CD4-positive, alpha-beta T cell (primary cell): ENCODE measurements at regions not wholly inside any gene's neighbourhood (a gene's known extent, or its start where the extent isn't known, plus 50 kb on each side); places are given as distances from the start of the nearest gene placed in this dataset.
"Not testable (repeated sequence)": the region's sequence is repeated elsewhere in the genome, so short reads cannot be mapped to it uniquely, and the experiment has no call there.

Source experiments
- ATAC-seq: fragments of 200-7000 bp; cut with Tn5 transposase; one replicate; pipeline ENCODE4 v1.10.0; 2022; ENCODE audit warnings: mild to moderate bottlenecking; ENCODE audit not compliant: poor library complexity
- CTCF ChIA-PET: fragments of 350-600 bp; sonication (Branson Sonifier 250); formaldehyde crosslinking; loops from one replicate; lab custom pipeline; 2021; ENCODE audit warnings: antibody characterized with exemption, inconsistent platforms; lab: Charles Lee
- POLR2A ChIA-PET: fragments of 350-600 bp; sonication (Branson Sonifier 250); formaldehyde crosslinking; loops from one replicate; lab custom pipeline; 2021; ENCODE audit warnings: antibody characterized with exemption, inconsistent platforms; lab: Charles Lee
- DNase-seq, 14 experiments: peaks; one replicate each; pipeline ENCODE4 v3.0.0-alpha.2; 2013 to 2020; ENCODE audit warnings: mixed read lengths in 2 of 14
- H3K27ac ChIP-seq, 2 donors: one replicate each; pipeline versions ENCODE4 v1.5.1 to v1.7.0; 2013; ENCODE audit warnings: low read length in 2 of 2, low read depth in 1 of 2, mild to moderate bottlenecking in 1 of 2
- H3K27me3 ChIP-seq, 2 experiments: 1 replicate in 1 of 2; 2 replicates in 1 of 2; pipeline versions ENCODE4 v1.6.1 to v1.7.0; 2013; ENCODE audit warnings: low read length in 2 of 2, control low read depth in 1 of 2, mild to moderate bottlenecking in 1 of 2, moderate library complexity in 1 of 2; ENCODE audit not compliant: insufficient read depth in 2 of 2, control insufficient read depth in 1 of 2
- H3K36me3 ChIP-seq: one replicate; pipeline ENCODE4 v1.6.1; 2013; ENCODE audit warnings: low read length, control low read depth; ENCODE audit not compliant: insufficient read depth
- H3K4me1 ChIP-seq: one replicate; pipeline ENCODE4 v1.6.1; 2013; ENCODE audit warnings: low read length, control low read depth; ENCODE audit not compliant: insufficient read depth
- H3K4me3 ChIP-seq: one replicate; pipeline ENCODE4 v1.5.1; 2013; ENCODE audit warnings: mild to moderate bottlenecking, low read length, moderate library complexity
- H3K9me3 ChIP-seq, 2 experiments: 1 replicate in 1 of 2; 2 replicates in 1 of 2; pipeline versions ENCODE4 v1.6.1 to v1.7.0; 2013; ENCODE audit warnings: low read length in 2 of 2, mild to moderate bottlenecking in 2 of 2, control low read depth in 1 of 2, moderate library complexity in 1 of 2; ENCODE audit not compliant: control insufficient read depth in 1 of 2, insufficient read depth in 1 of 2
- H3K27ac Mint-ChIP-seq: one replicate; pipeline ENCODE4 v1.8.0; 2020; ENCODE audit warnings: mixed read lengths
- H3K27me3 Mint-ChIP-seq: one replicate; pipeline ENCODE4 v1.8.0; 2021; ENCODE audit warnings: mixed read lengths
- H3K36me3 Mint-ChIP-seq: one replicate; pipeline ENCODE4 v1.8.0; 2021; ENCODE audit warnings: low read depth, mixed read lengths
- H3K4me1 Mint-ChIP-seq: one replicate; pipeline ENCODE4 v1.8.0; 2021; ENCODE audit warnings: low read depth, mixed read lengths
- H3K4me3 Mint-ChIP-seq: one replicate; pipeline ENCODE4 v1.8.0; 2020; ENCODE audit warnings: mild to moderate bottlenecking, mixed read lengths
- H3K9me3 Mint-ChIP-seq: one replicate; pipeline ENCODE4 v1.8.0; 2020; ENCODE audit warnings: mixed read lengths
- CTCF ChIP-seq: fragments of 200-600 bp; IDR thresholded peaks from one replicate; pipeline ENCODE4 v1.8.0; 2022; ENCODE audit warnings: antibody characterized with exemption, mild to moderate bottlenecking
- intact Hi-C, 2 experiments: fragments of 100-400 bp; cut with DNase I in 1 of 2; cut with micrococcal nuclease in 1 of 2; formaldehyde crosslinking; loops; one replicate each; pipeline versions ENCODE4 v1.15.1 to v1.9.0; 2023 to 2025; cut with DNase I, micrococcal nuclease

- no peak for TF ChIP-seq CTCF
- no peak overlapping the region for H3K4me3 ChIP-seq
- ChIA-PET CTCF (no interaction called here), POLR2A (no interaction called here)
- no peaks in the 10 kb centered on the region for H3K4me1 ChIP-seq
- no peaks in the 10 kb centered on the region for H3K9me3 ChIP-seq
- Mint-ChIP-seq H3K36me3 (no peaks in the 10 kb centered on the region), H3K9me3 (peaks cover 12% of the 10 kb centered on the region), H3K4me1 (no peaks in the 10 kb centered on the region), H3K4me3 (no peak overlapping the region), H3K27me3 (no peaks in the 10 kb centered on the region), H3K27ac (no peak overlapping the region)
- H3K27me3 ChIP-seq: no peaks in the 10 kb centered on the region
- H3K27ac ChIP-seq: no peak overlapping the region
- intact Hi-C loops: no loop called here
- no peak for DNase-seq
- ATAC-seq: no peak
- H3K36me3 ChIP-seq: no peaks in the 10 kb centered on the region
Measured at GRCh38 chr16:7236824-7237410, 95.7 kb upstream of the RBFOX1 start.

GRCh38 chr16:7233975-7234374 lies 98.7 kb upstream of the RBFOX1 start:
- Histone ChIP-seq H3K36me3 (no peaks in the 10 kb centered on the region), H3K4me1 (no peaks in the 10 kb centered on the region), H3K4me3 (no peak overlapping the region), H3K9me3 (peaks cover 0 to 5% of the 10 kb centered on the region in 2 experiments), H3K27me3 (no peaks in the 10 kb centered on the region), H3K27ac (no peak overlapping the region)
- ChIA-PET POLR2A (no interaction called here), CTCF (no interaction called here)
- no peak for TF ChIP-seq CTCF
- Mint-ChIP-seq H3K36me3 (no peaks in the 10 kb centered on the region), H3K4me1 (no peaks in the 10 kb centered on the region), H3K27ac (no peak overlapping the region), H3K4me3 (no peak overlapping the region), H3K9me3 (peaks cover 16% of the 10 kb centered on the region), H3K27me3 (no peaks in the 10 kb centered on the region)
- intact Hi-C loops: no loop called here
- ATAC-seq (no peak), DNase-seq (no peak)

- H3K4me3 Mint-ChIP-seq: no peak overlapping the region
- H3K27ac Mint-ChIP-seq: no peak overlapping the region
- intact Hi-C loops: no loop called here
- no peak for TF ChIP-seq CTCF
- no peaks in the 10 kb centered on the region for H3K36me3 ChIP-seq
- no peak for ATAC-seq
- H3K27ac ChIP-seq: no peak overlapping the region
- H3K4me3 ChIP-seq: no peak overlapping the region
- no peaks in the 10 kb centered on the region for H3K36me3 Mint-ChIP-seq
- no peak for DNase-seq
- H3K27me3 Mint-ChIP-seq: no peaks in the 10 kb centered on the region
- no peaks in the 10 kb centered on the region for H3K4me1 Mint-ChIP-seq
- ChIA-PET CTCF (no interaction called here), POLR2A (no interaction called here)
- no peaks in the 10 kb centered on the region for H3K27me3 ChIP-seq
- H3K9me3 ChIP-seq: peaks cover 0 to 11% of the 10 kb centered on the region in 2 experiments
- H3K4me1 ChIP-seq: no peaks in the 10 kb centered on the region
- peaks cover 18% of the 10 kb centered on the region for H3K9me3 Mint-ChIP-seq
Measured at GRCh38 chr16:7231762-7232161, 100.9 kb upstream of the RBFOX1 start.

- H3K4me3 Mint-ChIP-seq, H3K36me3 ChIP-seq, ATAC-seq, POLR2A ChIA-PET, H3K36me3 Mint-ChIP-seq, H3K27ac Mint-ChIP-seq, H3K4me3 ChIP-seq, H3K4me1 Mint-ChIP-seq, H3K27ac ChIP-seq, H3K4me1 ChIP-seq, DNase-seq, intact Hi-C loops, H3K27me3 Mint-ChIP-seq, CTCF ChIA-PET, H3K27me3 ChIP-seq: not testable (repeated sequence)
- peaks cover 22% of the 10 kb centered on the region for H3K9me3 Mint-ChIP-seq
- H3K9me3 ChIP-seq: peaks cover 0 to 11% of the 10 kb centered on the region in 2 experiments
Measured at GRCh38 chr16:7229433-7230218, 103.0 kb upstream of the RBFOX1 start.
